H54 (cell line): ENCODE measurements at regions not wholly inside any gene's neighbourhood (a gene's known extent, or its start where the extent isn't known, plus 50 kb on each side); places are given as distances from the start of the nearest gene placed in this dataset.
A peak's percentile ranks its signal among the peaks of the same experiment; 100 is the strongest.

ENCODE experiments used
- DNase-seq: peaks from one replicate; pipeline ENCODE4 v3.0.0; 2011; ENCODE audit warnings: low spot score, mixed read lengths; ENCODE audit not compliant: insufficient read length
- FAIRE-seq: peaks from 3 replicates; lab custom pipeline; 2011; peaks lifted over from hg19 to GRCh38; lab: Jason Lieb, UNC
- POLR2A ChIP-seq: IDR thresholded peaks from 2 replicates; pipeline ENCODE4 v1.6.1; 2011; ENCODE audit warnings: low read depth, mild to moderate bottlenecking, low read length

GRCh38 chr2:18719978-18720775, 130.8 kb upstream of the NT5C1B start:
- FAIRE-seq: peak; percentile 93
- TF ChIP-seq POLR2A: no peak

GRCh38 chr2:18708203-18708715, 118.9 kb upstream of the NT5C1B start:
- no peak for FAIRE-seq
- no peak for DNase-seq
- TF ChIP-seq POLR2A: no peak

More at GRCh38 chr2:18719978-18720775, 130.8 kb upstream of the NT5C1B start:
- no peak for DNase-seq

GRCh38 chr2:18706001-18706400, 116.6 kb upstream of the NT5C1B start:
- no peak for TF ChIP-seq POLR2A
- FAIRE-seq (no peak), DNase-seq (no peak)

GRCh38 chr2:18704276-18704675, 114.9 kb upstream of the NT5C1B start:
- FAIRE-seq: no peak
- no peak for DNase-seq
- TF ChIP-seq POLR2A: no peak

- no peak for FAIRE-seq
- DNase-seq: no peak
- TF ChIP-seq POLR2A: no peak
These were observed 114.2 kb upstream of the NT5C1B start for GRCh38 chr2:18703555-18703954.

GRCh38 chr2:18701981-18702380, 112.6 kb upstream of the NT5C1B start:
- no peak for TF ChIP-seq POLR2A
- FAIRE-seq (peak; percentile 71), DNase-seq (no peak)

- no peak for TF ChIP-seq POLR2A
- DNase-seq: no peak
- no peak for FAIRE-seq
These were observed 112.2 kb upstream of the NT5C1B start for GRCh38 chr2:18701546-18701945.

- FAIRE-seq (no peak), DNase-seq (peak; percentile 12)
- TF ChIP-seq POLR2A: no peak
These were observed 101.0 kb upstream of the NT5C1B start for GRCh38 chr2:18690342-18690741.

- no peak for TF ChIP-seq POLR2A
- DNase-seq: no peak
- no peak for FAIRE-seq
These were observed 95.1 kb upstream of the NT5C1B start for GRCh38 chr2:18684206-18685038.

GRCh38 chr2:18682681-18683080, 93.3 kb upstream of the NT5C1B start:
- no peak for TF ChIP-seq POLR2A
- DNase-seq (no peak), FAIRE-seq (no peak)

- DNase-seq: no peak
- no peak for TF ChIP-seq POLR2A
- FAIRE-seq: no peak
These were observed 87.9 kb upstream of the NT5C1B start for GRCh38 chr2:18677280-18677679.

- DNase-seq (no peak), FAIRE-seq (no peak)
- TF ChIP-seq POLR2A: no peak
These were observed 84.9 kb upstream of the NT5C1B start for GRCh38 chr2:18674309-18674708.

GRCh38 chr2:18671363-18671762, 82.0 kb upstream of the NT5C1B start:
- TF ChIP-seq POLR2A: no peak
- no peak for DNase-seq
- no peak for FAIRE-seq

GRCh38 chr2:18668221-18668620, 78.9 kb upstream of the NT5C1B start:
- DNase-seq: no peak
- no peak for TF ChIP-seq POLR2A
- FAIRE-seq: no peak

GRCh38 chr2:18664421-18664820, 75.1 kb upstream of the NT5C1B start:
- DNase-seq (no peak), FAIRE-seq (no peak)
- no peak for TF ChIP-seq POLR2A
